NCI-H526 (cell line): ENCODE measurements at regions not wholly inside any gene's neighbourhood (a gene's known extent, or its start where the extent isn't known, plus 50 kb on each side); places are given as distances from the start of the nearest gene placed in this dataset.

Experiments
- DNase-seq, 2 experiments: peaks; one replicate each; lab custom pipeline; 2025; lab: John Stamatoyannopoulos, UW

DNA sequence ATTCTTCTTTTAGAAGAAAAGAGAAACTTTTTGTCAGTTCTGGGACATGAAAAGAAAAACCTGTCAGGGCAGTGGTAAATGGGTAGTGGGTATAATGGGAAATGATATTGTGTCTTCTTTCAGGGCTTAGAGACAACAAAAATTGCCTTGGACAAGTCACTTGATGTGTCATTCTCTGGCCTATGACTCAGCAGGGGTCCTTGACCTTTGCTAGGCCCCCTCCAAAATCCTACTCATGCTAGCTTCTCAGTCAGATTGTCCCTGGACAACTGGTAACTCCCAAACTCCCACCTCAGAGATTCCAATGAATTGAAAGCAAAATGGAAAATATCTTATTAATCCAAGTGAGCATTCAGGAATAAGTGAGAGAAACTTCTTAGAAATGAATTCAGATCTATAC is 258.8 kb upstream of the SPRY2 start:
- DNase-seq, result no peak

DNA sequence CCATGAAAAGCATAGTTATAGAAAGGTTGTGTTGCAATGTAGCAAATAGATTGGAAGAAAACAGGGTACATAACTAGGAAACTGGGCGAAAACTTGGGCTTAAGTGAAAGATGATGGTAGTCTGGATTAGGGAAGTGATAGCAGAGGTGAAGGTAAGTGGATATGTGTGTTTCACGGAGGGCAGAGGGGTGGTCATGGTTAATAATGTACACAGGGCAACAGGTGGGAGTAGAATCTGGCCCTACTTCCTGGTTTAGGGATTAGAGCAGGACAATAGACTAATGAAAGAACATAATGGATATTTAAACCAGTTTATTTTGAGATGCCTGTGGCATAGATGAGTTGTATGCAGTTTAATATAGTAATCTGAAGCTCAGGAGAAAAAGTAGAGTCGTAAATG is 257.3 kb upstream of the SPRY2 start:
- DNase-seq, result no peak

DNA sequence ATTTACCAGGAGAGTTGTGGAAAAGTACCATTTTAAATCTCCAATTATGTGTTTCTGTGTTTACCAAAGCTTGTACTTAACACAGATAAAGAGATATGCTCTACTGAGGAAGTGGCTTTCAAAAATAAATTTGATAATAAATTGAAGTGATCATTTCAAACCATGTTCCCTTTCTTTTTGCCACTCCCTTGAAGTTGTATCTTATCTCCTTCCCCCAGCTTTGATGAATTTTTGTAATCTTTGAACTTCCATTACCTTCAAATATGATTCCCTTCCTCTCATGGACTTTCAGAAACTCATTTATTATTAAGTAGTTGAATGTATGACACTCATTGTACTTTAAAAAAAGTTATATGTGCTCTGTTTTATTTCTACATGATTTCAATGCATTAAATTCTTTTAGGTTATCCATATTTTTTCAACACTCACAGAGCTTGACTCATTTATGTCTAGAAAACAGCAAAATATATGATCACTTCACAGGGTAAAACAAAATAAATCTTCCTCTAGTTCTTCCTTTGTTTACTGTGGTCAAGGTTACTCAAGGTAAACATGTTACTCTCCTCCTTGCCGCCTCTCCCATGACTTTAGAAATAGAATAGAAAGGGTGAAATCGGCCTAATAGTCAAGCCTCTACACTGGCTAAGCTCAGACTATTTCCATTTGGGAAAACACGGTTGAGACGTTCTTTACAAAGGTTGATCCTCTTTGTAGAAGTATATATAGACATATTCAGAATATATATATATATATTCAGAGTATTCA is 251.2 kb upstream of the SPRY2 start:
- DNase-seq, result no peak

DNA sequence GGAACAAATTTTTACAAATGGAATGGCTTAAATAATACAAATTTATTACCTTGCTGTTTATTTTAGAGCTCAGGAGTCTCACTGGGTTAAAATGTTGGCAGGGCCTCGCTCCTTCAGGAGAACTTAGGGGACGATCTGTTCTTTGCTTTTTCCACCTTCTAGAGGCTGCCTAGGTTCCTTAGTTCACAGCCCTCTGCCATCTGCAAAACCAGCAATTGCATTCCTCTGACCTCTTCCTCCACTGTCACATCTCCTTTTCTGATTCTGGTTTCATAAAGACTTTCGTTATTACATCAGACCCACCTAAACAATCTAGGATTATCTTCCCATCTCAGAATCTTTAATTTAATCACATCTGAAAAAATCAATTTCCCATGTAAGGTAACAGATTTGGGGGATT is 249.6 kb upstream of the SPRY2 start:
- no peak for DNase-seq

DNA sequence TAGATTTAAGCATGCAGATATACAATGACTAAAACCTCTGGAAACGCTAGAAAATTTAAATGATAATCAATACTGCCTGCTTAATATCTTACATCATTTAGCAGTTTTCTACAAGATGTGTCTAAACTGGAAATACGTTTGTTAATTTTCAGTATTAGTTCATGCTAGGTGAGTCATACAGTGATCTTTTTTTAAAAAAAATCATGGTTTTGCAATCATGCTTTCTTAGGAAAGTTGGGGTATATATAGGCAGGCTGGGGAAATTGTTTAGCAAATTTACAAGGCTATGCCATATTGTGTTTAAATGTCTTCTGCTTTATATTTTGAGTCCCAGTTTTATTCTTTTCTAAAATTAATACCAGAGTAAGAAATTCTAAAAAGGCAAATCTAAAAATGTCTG is 245.4 kb upstream of the SPRY2 start:
- DNase-seq, result no peak

- no peak for DNase-seq
These were observed 244.6 kb upstream of the SPRY2 start for GRCh38 chr13:80585531-80585930.

DNA sequence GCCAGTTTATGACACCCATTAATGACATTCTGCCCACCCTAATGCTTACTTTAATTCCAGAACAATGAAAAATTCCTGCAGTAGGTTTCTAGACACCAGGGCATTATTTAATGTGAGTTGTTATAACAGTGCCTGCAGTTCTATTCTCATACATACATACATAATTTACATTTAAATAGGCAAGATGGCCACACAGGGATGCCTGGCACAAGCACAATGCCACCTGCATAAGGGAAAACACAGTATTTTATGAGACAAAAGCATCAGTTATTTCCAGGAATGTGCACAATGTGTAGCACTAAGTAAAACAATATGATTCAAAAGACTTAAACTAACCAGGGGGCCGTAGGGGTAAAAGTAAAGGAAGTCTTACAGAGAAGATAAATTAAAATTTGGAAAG is 243.9 kb upstream of the SPRY2 start:
- DNase-seq, result no peak

GRCh38 chr13:80584306-80584705 is 243.4 kb upstream of the SPRY2 start:
- no peak for DNase-seq

DNA sequence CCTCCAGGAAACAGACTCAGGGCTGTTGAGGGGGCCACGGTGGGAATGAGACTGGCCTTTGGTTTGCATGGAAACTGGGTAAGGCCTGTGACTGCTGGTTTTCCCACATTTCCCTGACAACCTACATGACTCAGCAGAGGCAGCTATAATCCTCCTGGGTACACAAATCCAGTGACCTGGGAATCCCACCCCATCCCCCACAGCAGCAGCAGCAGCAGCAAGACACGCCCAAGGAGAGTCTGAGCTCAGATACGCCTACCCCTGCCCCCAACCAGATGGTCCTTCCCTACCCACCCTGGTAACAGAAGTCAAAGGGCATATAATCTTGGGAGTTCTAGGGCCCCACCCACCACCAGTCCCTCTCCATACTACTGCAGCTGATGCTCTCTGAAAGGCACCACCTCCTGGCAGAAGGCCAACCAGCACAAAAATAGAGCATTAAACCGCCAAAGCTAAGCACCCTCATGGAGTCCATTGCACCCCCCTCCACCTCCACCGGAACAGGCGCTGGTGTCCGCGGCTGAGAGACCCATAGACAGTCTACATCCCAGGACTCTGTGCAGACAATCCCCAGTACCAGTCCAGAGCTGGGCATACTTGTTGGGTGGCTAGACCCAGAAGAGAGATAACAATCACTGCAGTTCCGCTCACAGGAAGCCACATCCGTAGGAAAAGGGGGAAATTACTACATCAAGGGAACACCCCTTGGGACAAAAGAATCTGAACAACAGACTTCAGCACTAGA is 237.2 kb upstream of the SPRY2 start:
- no peak for DNase-seq

DNA sequence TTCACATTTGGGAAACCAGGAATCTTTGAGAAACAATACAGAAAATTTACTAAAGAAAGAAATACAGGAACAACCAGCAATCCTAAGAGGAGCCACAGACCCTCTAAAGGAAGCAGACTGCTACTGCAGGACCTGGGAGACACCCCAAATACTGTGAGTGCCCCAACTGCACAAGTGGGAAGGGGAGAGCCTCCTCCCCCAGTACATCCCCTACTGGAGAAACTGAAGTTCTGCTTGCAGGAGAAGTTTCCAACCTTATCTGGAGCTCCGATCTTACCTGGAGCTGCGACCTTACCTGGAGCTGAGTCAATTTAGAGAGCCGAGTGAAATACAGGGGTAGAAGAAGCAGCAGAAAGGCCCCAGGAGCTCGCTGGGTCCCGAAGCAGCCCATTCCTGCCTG is 236.4 kb upstream of the SPRY2 start:
- no peak for DNase-seq

DNA sequence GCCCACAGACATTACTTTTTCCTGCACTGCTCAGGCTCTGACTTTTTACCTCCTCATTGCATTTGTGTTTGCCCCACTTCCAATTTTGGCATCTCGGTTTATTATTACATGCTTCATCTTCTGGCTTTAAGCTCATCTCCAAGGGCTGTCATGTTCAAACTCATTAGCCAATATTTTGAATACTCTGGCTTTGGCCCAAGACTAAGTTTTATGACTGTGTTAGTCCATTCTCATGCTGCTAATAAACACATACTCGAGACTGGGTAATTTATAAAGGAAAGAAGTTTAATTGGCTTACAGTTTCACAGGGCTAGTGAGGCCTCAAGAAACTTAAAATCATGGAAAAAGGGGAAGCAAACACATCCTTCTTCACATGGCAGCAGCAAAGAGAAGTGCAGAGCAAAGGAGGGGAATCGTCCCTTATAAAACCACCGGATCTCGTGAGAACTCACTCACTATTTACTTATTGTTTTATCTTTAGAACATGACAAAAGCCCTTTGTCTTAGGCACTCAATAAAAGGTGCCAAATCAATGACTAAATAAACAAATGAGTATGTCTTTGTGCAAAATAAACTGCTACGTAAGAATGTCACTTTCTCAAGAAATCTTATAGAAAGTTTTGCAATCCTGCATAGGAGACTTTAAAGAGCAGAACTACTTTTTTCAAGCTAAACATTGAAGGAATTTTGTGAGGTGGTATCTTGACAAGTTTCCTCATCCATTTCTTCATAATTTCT is 233.4 kb upstream of the SPRY2 start:
- DNase-seq, result no peak

- no peak for DNase-seq
These were observed 232.0 kb upstream of the SPRY2 start for GRCh38 chr13:80572923-80573316.

DNA sequence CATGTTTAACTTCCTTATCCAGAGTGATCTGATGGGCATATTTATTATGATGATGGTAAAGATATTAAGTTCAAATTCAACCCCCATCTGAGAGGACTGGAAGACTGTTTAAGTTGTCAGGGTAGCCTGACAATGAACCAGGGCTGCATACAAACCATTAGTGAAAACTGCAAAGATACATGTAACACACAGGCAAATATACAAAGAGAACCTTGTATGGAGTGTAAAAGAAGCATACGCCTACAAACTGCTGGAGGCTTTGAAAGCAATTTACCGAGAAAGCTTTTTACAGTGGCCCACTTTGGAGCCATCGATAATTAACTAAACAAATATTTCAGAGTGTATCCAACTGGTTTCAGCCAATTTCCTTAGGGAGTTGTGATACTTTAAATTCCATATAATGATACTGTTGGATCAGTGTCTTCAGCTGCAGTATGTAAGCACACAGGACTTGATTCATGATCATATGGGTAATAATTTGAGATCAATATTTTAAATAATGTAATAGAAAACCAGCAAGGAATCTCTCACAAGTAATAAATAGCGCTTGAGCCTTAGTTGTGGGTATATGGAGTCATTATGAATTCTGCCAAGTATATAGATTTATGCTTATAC is 231.5 kb upstream of the SPRY2 start:
- DNase-seq, result no peak

- no peak for DNase-seq
These were observed 230.7 kb upstream of the SPRY2 start for GRCh38 chr13:80571346-80572307.

- DNase-seq, result no peak
These were observed 222.5 kb upstream of the SPRY2 start for GRCh38 chr13:80563439-80563838.

DNA sequence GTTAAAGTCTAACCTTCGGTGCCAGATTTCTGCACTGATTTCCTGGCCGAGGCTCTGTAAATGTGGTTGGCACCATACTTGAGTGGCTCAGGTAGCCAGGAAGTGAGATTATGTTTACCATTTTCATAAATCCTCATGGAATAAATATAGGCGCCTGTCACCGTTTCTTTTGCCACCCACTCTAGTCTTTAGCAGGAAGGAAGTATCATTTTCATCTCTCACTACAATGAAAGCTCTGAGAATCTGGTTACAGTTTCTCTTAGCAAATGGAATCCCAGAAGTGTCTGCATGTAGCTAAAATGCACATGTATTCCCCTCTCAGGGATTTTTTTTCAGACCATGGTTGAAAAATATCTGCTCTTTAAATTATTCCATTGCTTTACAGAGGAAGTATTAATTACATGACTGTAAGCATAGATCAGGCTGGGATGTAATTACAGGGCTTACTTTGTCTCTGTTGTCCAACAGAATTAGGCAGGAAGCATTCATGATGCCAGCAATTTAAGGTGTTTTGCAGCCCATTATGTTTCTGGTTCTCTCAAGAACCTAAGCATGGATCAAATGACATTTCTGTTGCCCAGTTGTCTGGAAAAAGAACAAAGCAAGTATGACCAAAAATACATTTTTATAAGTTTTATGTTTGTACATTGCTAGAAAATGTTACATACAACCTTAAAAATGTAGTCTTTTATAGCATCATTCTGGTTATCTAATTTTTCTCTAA is 221.7 kb upstream of the SPRY2 start:
- DNase-seq, result no peak

DNA sequence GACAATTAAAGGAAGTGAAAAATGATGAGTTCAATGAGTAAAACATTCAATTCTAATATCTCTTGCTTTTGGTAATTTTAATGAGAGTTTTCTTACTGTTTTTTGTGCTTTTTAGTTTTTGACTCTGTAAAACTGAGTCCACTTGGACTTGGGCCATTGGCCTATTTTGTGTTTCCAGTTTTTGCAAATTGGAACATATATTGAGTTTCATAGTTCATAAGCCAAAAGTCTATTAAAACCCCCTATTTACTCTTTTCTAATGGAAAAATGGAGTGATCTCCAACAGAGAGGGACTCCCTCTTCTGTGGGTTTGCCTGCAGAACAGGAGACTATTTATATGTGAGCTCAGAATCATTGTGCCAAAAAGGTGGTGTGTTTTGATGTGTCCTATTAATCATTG is 219.7 kb upstream of the SPRY2 start:
- no peak for DNase-seq

- no peak for DNase-seq
These were observed 219.0 kb upstream of the SPRY2 start for GRCh38 chr13:80559944-80560343.

DNA sequence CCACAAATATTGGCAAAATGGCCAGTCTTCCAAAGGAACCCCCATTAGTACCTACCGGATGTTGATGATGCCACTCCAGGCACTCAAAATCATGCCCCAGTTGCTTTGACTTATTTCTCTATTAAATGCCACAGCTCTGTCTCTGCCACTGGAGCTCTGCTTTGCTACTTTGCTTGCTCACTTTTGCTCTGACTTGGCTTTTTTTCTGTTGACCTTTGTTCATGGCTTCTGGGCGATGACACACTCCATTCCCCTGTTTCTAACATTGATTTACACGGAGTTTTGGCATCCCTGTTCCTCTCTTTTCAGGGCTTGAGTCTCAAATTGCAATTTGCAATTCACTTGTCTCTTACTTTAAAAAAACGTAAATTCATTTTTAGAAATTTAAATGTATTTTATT is 217.1 kb upstream of the SPRY2 start:
- no peak for DNase-seq

GRCh38 chr13:80555796-80556678 is 215.1 kb upstream of the SPRY2 start:
- DNase-seq, result no peak
